Activated CD8-positive, alpha-beta memory T cell treated with anti-CD3 and anti-CD28 coated beads for 36 hours (primary cell): ENCODE measurements at regions not wholly inside any gene's neighbourhood (a gene's known extent, or its start where the extent isn't known, plus 50 kb on each side); places are given as distances from the start of the nearest gene placed in this dataset.

Experiments used
- CTCF ChIA-PET: fragments of 350-600 bp; sonication (Branson Sonifier 250); formaldehyde crosslinking; loops from one replicate; lab custom pipeline; 2021; ENCODE audit warnings: antibody characterized with exemption; lab: Charles Lee
- POLR2A ChIA-PET: fragments of 350-600 bp; sonication (Branson Sonifier 250); formaldehyde crosslinking; loops from one replicate; lab custom pipeline; 2021; ENCODE audit warnings: antibody characterized with exemption; lab: Charles Lee

- ChIA-PET CTCF (no interaction called here), POLR2A (no interaction called here)
These were observed 145.7 kb upstream of the EDNRA start for GRCh38 chr4:147335183-147335582.

- ChIA-PET CTCF (no interaction called here), POLR2A (no interaction called here)
These were observed 144.6 kb upstream of the EDNRA start for GRCh38 chr4:147336252-147336651.

GRCh38 chr4:147339100-147339499 is 141.8 kb upstream of the EDNRA start:
- POLR2A ChIA-PET, result no interaction called here
- CTCF ChIA-PET, result no interaction called here

- POLR2A ChIA-PET, result no interaction called here
- CTCF ChIA-PET, result no interaction called here
These were observed 140.8 kb upstream of the EDNRA start for GRCh38 chr4:147340111-147340510.

GRCh38 chr4:147340591-147341120 is 140.2 kb upstream of the EDNRA start:
- ChIA-PET CTCF (no interaction called here), POLR2A (no interaction called here)

GRCh38 chr4:147343692-147344091 is 137.2 kb upstream of the EDNRA start:
- CTCF ChIA-PET, result no interaction called here
- POLR2A ChIA-PET, result no interaction called here

GRCh38 chr4:147345662-147346061 is 135.2 kb upstream of the EDNRA start:
- ChIA-PET POLR2A (no interaction called here), CTCF (no interaction called here)

GRCh38 chr4:147347217-147347616 is 133.7 kb upstream of the EDNRA start:
- CTCF ChIA-PET, result no interaction called here
- POLR2A ChIA-PET, result no interaction called here

GRCh38 chr4:147349193-147349592 is 131.7 kb upstream of the EDNRA start:
- CTCF ChIA-PET, result no interaction called here
- POLR2A ChIA-PET, result no interaction called here

GRCh38 chr4:147351083-147351787 is 129.7 kb upstream of the EDNRA start:
- ChIA-PET CTCF (no interaction called here), POLR2A (no interaction called here)

GRCh38 chr4:147354237-147354636 is 126.7 kb upstream of the EDNRA start:
- ChIA-PET POLR2A (no interaction called here), CTCF (no interaction called here)

- CTCF ChIA-PET, result no interaction called here
These were observed 125.8 kb upstream of the EDNRA start for GRCh38 chr4:147355032-147355656.

GRCh38 chr4:147355847-147356246 is 125.0 kb upstream of the EDNRA start:
- CTCF ChIA-PET, result interaction anchor here (0.6 kb wide), 1 partner anchor 93 kb away, joined by 3 read pairs; no protein-coding TSS in a partner anchor
- POLR2A ChIA-PET, result no interaction called here

More at GRCh38 chr4:147355032-147355656, 125.8 kb upstream of the EDNRA start:
- POLR2A ChIA-PET, result no interaction called here

- ChIA-PET POLR2A (no interaction called here), CTCF (no interaction called here)
These were observed 120.6 kb upstream of the EDNRA start for GRCh38 chr4:147360301-147360700.

GRCh38 chr4:147361726-147362125 is 119.2 kb upstream of the EDNRA start:
- CTCF ChIA-PET, result no interaction called here
- POLR2A ChIA-PET, result no interaction called here

- POLR2A ChIA-PET, result no interaction called here
These were observed 118.0 kb upstream of the EDNRA start for GRCh38 chr4:147362938-147363337.

GRCh38 chr4:147363514-147363913 is 117.4 kb upstream of the EDNRA start:
- POLR2A ChIA-PET, result no interaction called here

More at GRCh38 chr4:147362938-147363337, 118.0 kb upstream of the EDNRA start:
- CTCF ChIA-PET, result no interaction called here

GRCh38 chr4:147365396-147365795 is 115.5 kb upstream of the EDNRA start:
- CTCF ChIA-PET, result no interaction called here
- POLR2A ChIA-PET, result no interaction called here

More at GRCh38 chr4:147363514-147363913, 117.4 kb upstream of the EDNRA start:
- CTCF ChIA-PET, result no interaction called here

GRCh38 chr4:147366164-147366563 is 114.7 kb upstream of the EDNRA start:
- ChIA-PET CTCF (no interaction called here), POLR2A (no interaction called here)

- ChIA-PET POLR2A (no interaction called here), CTCF (no interaction called here)
These were observed 113.0 kb upstream of the EDNRA start for GRCh38 chr4:147367891-147368290.

GRCh38 chr4:147368948-147369347 is 111.9 kb upstream of the EDNRA start:
- POLR2A ChIA-PET, result no interaction called here

More at GRCh38 chr4:147368948-147369347, 111.9 kb upstream of the EDNRA start:
- CTCF ChIA-PET, result no interaction called here
